SK-N-SH treated with all-trans-retinoic acid at 6 μM for 48 hours (cell line): ENCODE measurements at regions not wholly inside any gene's neighbourhood (a gene's known extent, or its start where the extent isn't known, plus 50 kb on each side); places are given as distances from the start of the nearest gene placed in this dataset.

Experiments
- ATAC-seq: fragments of 200-7000 bp; cut with Tn5 transposase; 3 replicates; pipeline ENCODE4 v1.9.1; 2020; ENCODE audit warnings: mild to moderate bottlenecking, moderate library complexity
- ARNTL ChIP-seq: fragments of 450-650 bp; formaldehyde crosslinking; IDR thresholded peaks from 2 replicates; pipeline ENCODE4 v1.5.0; 2020; ENCODE audit warnings: low read depth, mild to moderate bottlenecking, moderate library complexity, borderline replicate concordance
- CREB5 ChIP-seq: fragments of 250-450 bp; sonication (Bioruptor Pico); IDR thresholded peaks from 2 replicates; pipeline ENCODE4 v1.5.1; 2020; ENCODE audit warnings: low read depth, mild to moderate bottlenecking, moderate library complexity
- CSDC2 ChIP-seq: fragments of 250-450 bp; sonication (Bioruptor Pico); IDR thresholded peaks from 2 replicates; pipeline ENCODE4 v1.5.0; 2020; ENCODE audit warnings: mild to moderate bottlenecking, moderate library complexity
- ESRRG ChIP-seq: fragments of 250-450 bp; sonication (Bioruptor Pico); IDR thresholded peaks from 2 replicates; pipeline ENCODE4 v1.6.1; 2021; ENCODE audit warnings: mild to moderate bottlenecking
- GLIS3 ChIP-seq: fragments of 250-450 bp; sonication (Bioruptor Pico); IDR thresholded peaks from 2 replicates; pipeline ENCODE4 v1.5.0; 2020; ENCODE audit warnings: mild to moderate bottlenecking, moderate library complexity
- ISL1 ChIP-seq: fragments of 250-450 bp; sonication (Bioruptor Pico); IDR thresholded peaks from 2 replicates; pipeline ENCODE4 v2.1.2; 2022; ENCODE audit warnings: mild to moderate bottlenecking, moderate library complexity
- OSR1 ChIP-seq: fragments of 250-450 bp; sonication (Bioruptor Pico); IDR thresholded peaks from 2 replicates; pipeline ENCODE4 v1.8.0; 2022; ENCODE audit warnings: moderate library complexity, mild to moderate bottlenecking, inconsistent platforms
- POU6F1 ChIP-seq: fragments of 250-450 bp; sonication (Bioruptor Pico); IDR thresholded peaks from 2 replicates; pipeline ENCODE4 v1.8.0; 2021; ENCODE audit warnings: low read depth, mild to moderate bottlenecking, moderate library complexity, borderline replicate concordance
- PPARA ChIP-seq: fragments of 250-450 bp; sonication (Bioruptor Pico); IDR thresholded peaks from 2 replicates; pipeline ENCODE4 v1.5.0; 2020; ENCODE audit warnings: mild to moderate bottlenecking, borderline replicate concordance
- RARB ChIP-seq: fragments of 250-450 bp; sonication (Bioruptor Pico); IDR thresholded peaks from 2 replicates; pipeline ENCODE4 v1.8.0; 2021; ENCODE audit warnings: mild to moderate bottlenecking, moderate library complexity
- SNAI2 ChIP-seq: fragments of 250-450 bp; sonication (Bioruptor Pico); IDR thresholded peaks from 2 replicates; pipeline ENCODE4 v1.5.0; 2020; ENCODE audit warnings: mild to moderate bottlenecking, moderate library complexity
- TCF4 ChIP-seq: fragments of 250-450 bp; sonication (Bioruptor Pico); IDR thresholded peaks from 2 replicates; pipeline ENCODE4 v1.8.0; 2021; ENCODE audit warnings: mild to moderate bottlenecking, moderate library complexity, borderline replicate concordance
- TOX ChIP-seq: fragments of 250-450 bp; sonication (Bioruptor Pico); IDR thresholded peaks from 2 replicates; pipeline ENCODE4 v1.8.0; 2021; ENCODE audit warnings: mild to moderate bottlenecking, moderate library complexity, borderline replicate concordance
- TSHZ2 ChIP-seq: fragments of 250-450 bp; sonication (Bioruptor Pico); IDR thresholded peaks from 2 replicates; pipeline ENCODE4 v1.5.0; 2020; ENCODE audit warnings: mild to moderate bottlenecking, moderate library complexity
- ZC3H10 ChIP-seq: fragments of 250-450 bp; sonication (Bioruptor Pico); IDR thresholded peaks from 2 replicates; pipeline ENCODE4 v1.5.1; 2021; ENCODE audit warnings: mild to moderate bottlenecking, moderate library complexity
- ZFP30 ChIP-seq: fragments of 450-650 bp; formaldehyde crosslinking; IDR thresholded peaks from 2 replicates; pipeline ENCODE4 v1.5.0; 2022; ENCODE audit warnings: mild to moderate bottlenecking, moderate library complexity
- ZNF70 ChIP-seq: fragments of 450-650 bp; formaldehyde crosslinking; IDR thresholded peaks from 2 replicates; pipeline ENCODE4 v1.5.0; 2020; ENCODE audit warnings: mild to moderate bottlenecking, moderate library complexity
- ZNF8 ChIP-seq: fragments of 450-650 bp; formaldehyde crosslinking; IDR thresholded peaks from 2 replicates; pipeline ENCODE4 v1.5.0; 2020; ENCODE audit warnings: mild to moderate bottlenecking, moderate library complexity

DNA sequence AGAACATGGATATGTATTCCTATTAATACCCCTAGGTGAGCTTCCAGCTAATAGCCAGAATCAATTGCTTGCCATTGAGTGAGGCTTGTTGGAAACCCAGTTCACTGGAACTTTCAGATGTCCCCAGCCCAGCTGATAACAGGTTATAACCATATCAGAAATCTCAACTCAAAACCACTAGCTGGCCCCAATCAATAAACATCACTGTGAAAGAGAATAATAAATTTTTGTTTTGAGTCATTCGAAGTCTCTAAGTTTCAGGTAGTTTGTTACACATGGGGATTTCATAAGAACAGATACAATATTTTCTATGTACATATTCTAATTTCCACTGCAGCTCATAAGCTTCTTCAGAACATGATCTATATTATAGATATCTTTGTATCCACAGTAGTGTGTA lies 162.9 kb upstream of the SNX7 start:
- ATAC-seq = no peak
- TF ChIP-seq POU6F1 (no peak), TOX (CRISPR knock-in tag) (no peak), ESRRG (CRISPR knock-in tag) (no peak), ZFP30 (CRISPR knock-in tag) (no peak), CSDC2 (CRISPR knock-in tag) (no peak), SNAI2 (CRISPR knock-in tag) (no peak)

DNA sequence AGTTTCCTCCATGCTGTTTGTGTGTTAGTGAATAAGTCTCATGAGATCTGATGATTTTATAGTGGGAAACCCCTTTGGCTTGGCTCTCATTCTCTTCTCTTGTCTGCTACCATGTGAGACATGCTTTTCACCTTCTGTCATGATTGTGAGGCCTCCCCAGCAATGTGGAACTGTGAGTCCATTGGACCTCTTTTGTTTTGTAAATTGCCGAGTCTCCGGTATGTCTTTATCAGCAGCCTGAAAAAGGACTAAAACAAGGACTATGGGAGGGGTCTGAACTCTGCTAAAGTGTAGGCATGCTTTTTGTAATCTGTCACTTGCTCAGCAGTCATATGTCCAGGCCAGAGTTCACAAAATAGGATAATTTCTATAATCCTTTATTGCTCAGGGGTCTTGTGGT lies 164.0 kb upstream of the SNX7 start:
- TF ChIP-seq ARNTL (CRISPR knock-in tag) = no peak
- TF ChIP-seq ESRRG (CRISPR knock-in tag) = no peak
- no peak for TF ChIP-seq TCF4
- no peak for TF ChIP-seq TSHZ2
- TF ChIP-seq OSR1 (CRISPR knock-in tag) = no peak
- no peak for TF ChIP-seq POU6F1
- TF ChIP-seq ZNF70 (CRISPR knock-in tag) = no peak
- TF ChIP-seq RARB (CRISPR knock-in tag) = no peak
- TF ChIP-seq GLIS3 (CRISPR knock-in tag) = no peak
- TF ChIP-seq ZC3H10 (CRISPR knock-in tag) = no peak
- no peak for TF ChIP-seq ISL1
- TF ChIP-seq SNAI2 (CRISPR knock-in tag) = no peak
- no peak for TF ChIP-seq CREB5 (CRISPR knock-in tag)
- ATAC-seq = no peak

DNA sequence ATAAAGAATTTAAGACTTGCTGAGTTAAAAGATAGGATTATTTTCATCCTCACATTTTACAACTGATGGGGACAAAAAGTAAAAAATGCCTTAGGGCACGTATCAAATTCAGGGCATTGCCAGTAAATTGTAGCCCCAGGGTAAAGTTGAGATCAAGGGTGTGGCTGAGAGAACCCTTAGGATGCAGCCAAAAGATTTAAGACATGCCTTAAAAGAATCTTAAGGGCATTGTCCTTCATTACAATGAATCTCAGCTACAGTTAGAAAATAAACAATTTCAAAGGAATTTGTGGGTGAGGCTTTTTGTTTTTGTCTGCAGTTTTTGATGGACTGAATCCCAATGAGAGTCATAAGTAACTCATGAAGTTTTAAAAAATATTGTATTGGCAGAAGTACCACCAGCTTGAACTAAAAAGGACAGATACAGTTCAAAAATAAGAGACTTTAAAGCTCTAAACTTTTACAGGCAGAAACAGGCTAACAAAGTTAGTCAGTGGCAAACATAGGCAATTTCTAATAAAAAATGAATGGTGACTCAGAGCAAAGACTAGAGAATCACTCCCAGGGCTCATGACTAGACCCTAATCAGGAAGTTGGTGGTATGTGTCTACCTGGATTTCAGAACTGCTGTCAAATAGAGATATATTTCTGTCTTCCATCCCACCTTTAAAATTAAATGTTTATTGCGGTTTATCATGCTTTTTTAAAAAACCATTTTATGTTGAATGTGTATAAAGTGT lies 165.1 kb upstream of the SNX7 start:
- ATAC-seq = no peak
- no peak for TF ChIP-seq ZNF8 (CRISPR knock-in tag)
- TF ChIP-seq TCF4 = no peak
- TF ChIP-seq ESRRG (CRISPR knock-in tag) = no peak
- TF ChIP-seq ARNTL (CRISPR knock-in tag) = no peak
- TF ChIP-seq OSR1 (CRISPR knock-in tag) = no peak
- no peak for TF ChIP-seq CREB5 (CRISPR knock-in tag)
- no peak for TF ChIP-seq ISL1
- TF ChIP-seq CSDC2 (CRISPR knock-in tag) = no peak
- TF ChIP-seq ZFP30 (CRISPR knock-in tag) = no peak
- no peak for TF ChIP-seq TOX (CRISPR knock-in tag)
- TF ChIP-seq ZNF70 (CRISPR knock-in tag) = no peak
- no peak for TF ChIP-seq TSHZ2
- no peak for TF ChIP-seq PPARA (CRISPR knock-in tag)
